HepG2 (cell line): ENCODE measurements at regions not wholly inside any gene's neighbourhood (a gene's known extent, or its start where the extent isn't known, plus 50 kb on each side); places are given as distances from the start of the nearest gene placed in this dataset.

ENCODE experiments used
- ATAC-seq: fragments of 200-7000 bp; cut with Tn5 transposase; 3 replicates; pipeline ENCODE4 v1.9.1; 2020; ENCODE audit warnings: mild to moderate bottlenecking, moderate library complexity
- BruUV-seq: library from RNA; stranded (reverse); fragments of 400-500 nt; replicated peaks from 2 replicates; lab custom pipeline; 2021; lab: Mats Ljungman, UMichigan
- CTCF ChIA-PET: fragments of 300-600 bp; formaldehyde crosslinking; extraction: SDS; loops from one replicate; lab custom pipeline; 2021; ENCODE audit warnings: low total read pairs, inconsistent platforms, low intra/inter-chr PET ratio; lab: Yijun Ruan, JAX
- POLR2A ChIA-PET: fragments of 350-600 bp; sonication (Branson Sonifier 250); formaldehyde crosslinking; loops from one replicate; lab custom pipeline; 2020; ENCODE audit warnings: antibody characterized with exemption, inconsistent platforms; lab: Yijun Ruan, JAX
- DNase-seq: peaks from one replicate; pipeline ENCODE4 v3.0.0-alpha.2; 2015; ENCODE audit warnings: low spot score
- FAIRE-seq: peaks from 3 replicates; lab custom pipeline; 2011; peaks lifted over from hg19 to GRCh38; lab: Jason Lieb, UNC
- H2AFZ ChIP-seq: one replicate; pipeline ENCODE4 v1.6.1; 2011; ENCODE audit warnings: low read length, inconsistent platforms
- H3K27ac ChIP-seq: fragments of 300-600 bp; 3 replicates; pipeline ENCODE4 v1.8.0; 2011; ENCODE audit warnings: mixed run types, mild to moderate bottlenecking, mixed read lengths, low read length, inconsistent platforms; ENCODE audit not compliant: insufficient read depth; ENCODE audit errors: extremely low read length
- H3K27me3 ChIP-seq, 2 experiments: fragments of 200-600 bp in 1 of 2; 2 replicates in 1 of 2; 3 replicates in 1 of 2; pipeline versions ENCODE4 v1.6.0 to v1.8.0; 2011; ENCODE audit warnings: low read length in 2 of 2, mild to moderate bottlenecking in 2 of 2, moderate library complexity in 2 of 2, inconsistent platforms in 1 of 2; ENCODE audit not compliant: insufficient read depth in 2 of 2, control insufficient read depth in 1 of 2
- H3K36me3 ChIP-seq, 2 experiments: fragments of 200-600 bp in 1 of 2; replicated peaks in 1 of 2; 2 replicates in 1 of 2; 3 replicates in 1 of 2; pipeline versions ENCODE4 v1.5.1 to v1.8.0; 2011; ENCODE audit warnings: low read length in 2 of 2, inconsistent platforms in 1 of 2; ENCODE audit not compliant: insufficient read depth in 2 of 2, control insufficient read depth in 1 of 2
- H3K4me1 ChIP-seq: 2 replicates; pipeline ENCODE4 v1.5.1; 2012; ENCODE audit warnings: low read length, inconsistent platforms; ENCODE audit not compliant: insufficient read depth
- H3K4me2 ChIP-seq: 2 replicates; pipeline ENCODE4 v1.6.0; 2011; ENCODE audit warnings: low read depth, low read length, inconsistent platforms
- H3K4me3 ChIP-seq, 3 experiments: fragments of 200-600 bp in 1 of 3; sonication (generic), shearing (Covaris generic) in 1 of 3; replicated peaks in 1 of 3; 2 replicates each; pipeline ENCODE4 v1.5.1; 2011 to 2016; ENCODE audit warnings: low read length in 3 of 3, inconsistent platforms in 2 of 3, low read depth in 2 of 3, mild to moderate bottlenecking in 2 of 3, control low read depth in 1 of 3, mixed read lengths in 1 of 3; ENCODE audit not compliant: insufficient read depth in 1 of 3
- H3K79me2 ChIP-seq: one replicate; pipeline ENCODE4 v1.6.1; 2011; ENCODE audit warnings: low read length, inconsistent platforms; ENCODE audit not compliant: insufficient read depth
- H3K9ac ChIP-seq: 2 replicates; pipeline ENCODE4 v1.6.0; 2011; ENCODE audit warnings: mild to moderate bottlenecking, low read depth, low read length, inconsistent platforms; ENCODE audit not compliant: insufficient read depth
- H3K9me3 ChIP-seq: 2 replicates; pipeline ENCODE4 v1.5.1; 2012; ENCODE audit warnings: mild to moderate bottlenecking, low read length
- H4K20me1 ChIP-seq: 2 replicates; pipeline ENCODE4 v1.6.0; 2011; ENCODE audit warnings: inconsistent platforms, mild to moderate bottlenecking, low read length, moderate library complexity; ENCODE audit not compliant: insufficient read depth
- ATM ChIP-seq: fragments of 450-650 bp; IDR thresholded peaks from 2 replicates; pipeline ENCODE4 v1.7.1; 2017; ENCODE audit warnings: mild to moderate bottlenecking, borderline replicate concordance
- CHCHD3 ChIP-seq: sonication (generic); formaldehyde crosslinking; IDR thresholded peaks from 2 replicates; pipeline ENCODE4 v1.8.0; 2022; ENCODE audit warnings: mild to moderate bottlenecking, missing genetic modification reagents, moderate library complexity
- HIC2 ChIP-seq: sonication (generic); formaldehyde crosslinking; IDR thresholded peaks from 2 replicates; pipeline ENCODE4 v1.9.0; 2022; ENCODE audit warnings: low read depth, missing genetic modification reagents
- ZFP1 ChIP-seq: IDR thresholded peaks from 2 replicates; pipeline ENCODE4 v1.6.1; 2016
- ZNF235 ChIP-seq: sonication (generic); formaldehyde crosslinking; IDR thresholded peaks from 2 replicates; pipeline ENCODE4 v1.8.1; 2023; ENCODE audit warnings: mild to moderate bottlenecking, missing genetic modification reagents, borderline replicate concordance
- WGBS: methylation state at CpG from one replicate; pipeline ENCODE4 v1.1.6; 2017; ENCODE audit warnings: low lambda C conversion rate; 5-methylcytosine and 5-hydroxymethylcytosine counted together
- in situ Hi-C: cut with HindIII; loops from 2 replicates; pipeline ENCODE4 v1.10.0; 2017; ENCODE audit warnings: low pct_unique_long_range_greater_than_20kb; ENCODE audit not compliant: extremely low pct_ligation_motif_present
- intact Hi-C: fragments of 100-400 bp; cut with micrococcal nuclease; formaldehyde crosslinking; loops from one replicate; pipeline ENCODE4 v1.10.0; 2022; ENCODE audit not compliant: unreplicated experiment
- TF ChIP-seq, protein P1 (sequence below): sonication (generic); formaldehyde crosslinking; conservative IDR thresholded peaks from 2 replicates; pipeline ENCODE4 v1.4.0; 2020; ENCODE audit warnings: missing genetic modification reagents

DNA sequence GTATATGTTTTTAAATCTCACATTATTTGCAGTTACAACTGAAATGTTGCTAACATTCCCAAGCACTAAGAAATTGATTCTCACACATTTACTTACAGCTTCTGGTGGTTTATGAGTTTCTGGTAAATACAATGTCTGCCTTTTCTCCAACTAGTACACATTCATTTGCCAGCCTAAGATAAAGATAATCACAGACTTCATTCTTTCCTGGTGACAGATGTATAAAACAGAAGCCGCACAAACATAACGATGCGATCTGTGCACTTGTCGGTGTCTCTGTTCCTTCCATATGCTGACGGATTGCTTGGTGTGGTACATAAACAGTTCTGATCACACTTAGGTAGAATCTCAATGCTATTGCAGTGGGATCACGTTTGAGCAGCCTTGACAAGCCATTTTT, 100.4 kb upstream of the DDX18 start (continued):
- TF ChIP-seq HIC2 (CRISPR knock-in tag) (no peak), ZNF235 (no peak), CHCHD3 (CRISPR knock-in tag) (no peak), ATM (no peak)
- TF ChIP-seq, all 625 proteins: peak for 0

DNA sequence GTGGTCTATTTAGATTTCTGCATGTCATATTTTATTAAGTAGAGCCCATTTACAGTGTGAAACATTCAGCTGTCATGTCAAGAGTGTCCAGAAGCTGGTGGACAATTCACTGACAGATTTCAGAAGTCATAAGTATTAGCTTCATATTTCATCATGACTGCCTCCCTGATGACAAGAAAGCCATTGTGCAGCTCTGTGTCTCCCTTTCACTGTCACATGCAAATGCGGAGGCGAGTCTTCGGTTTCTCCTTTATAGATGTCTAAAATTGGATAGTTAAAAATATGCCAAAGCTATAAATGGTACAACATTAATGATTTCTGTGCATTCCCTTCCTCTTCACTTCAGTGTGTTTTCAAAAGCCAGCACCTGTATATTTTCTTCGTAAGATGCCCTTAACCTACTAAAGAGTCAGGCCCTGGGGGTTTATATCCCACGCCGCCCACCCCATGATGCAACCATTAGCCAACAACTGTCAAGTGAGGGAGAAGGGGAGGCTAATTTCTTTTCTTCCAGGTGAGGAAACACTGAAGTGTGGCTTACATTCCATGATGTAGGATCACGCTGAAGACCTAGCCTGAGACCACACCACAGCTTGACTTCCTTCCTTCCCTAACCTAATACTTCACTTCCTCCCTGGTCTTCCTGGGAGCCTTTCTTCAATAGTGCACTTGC, 99.6 kb upstream of the DDX18 start:
- Histone ChIP-seq H3K4me3 (no peak overlapping the region), H3K9me3 (no peaks in the 10 kb centered on the region), H3K27me3 (no peaks in the 10 kb centered on the region; a peak in 2 of 5 replicates), H3K4me2 (no peak overlapping the region), H3K4me1 (no peaks in the 10 kb centered on the region), H4K20me1 (no peaks in the 10 kb centered on the region), H3K36me3 (no peaks in the 10 kb centered on the region), H3K9ac (no peak overlapping the region), H2AFZ (no peak overlapping the region), H3K27ac (no peak overlapping the region), H3K79me2 (no peaks in the 10 kb centered on the region)
- in situ Hi-C loops (no loop called here), intact Hi-C loops (no loop called here)
- BruUV-seq, result no TSS peak
- WGBS, result 56% methylated on average over 7 of the region's 7 CpGs
- ChIA-PET CTCF (no interaction called here), POLR2A (interaction anchor here (0.7 kb wide), 1 partner anchor 99 kb away, joined by 3 read pairs; the partner anchor contains the start of gene DDX18)
- FAIRE-seq (no peak), ATAC-seq (no peak), DNase-seq (no peak)
- TF ChIP-seq ZFP1 (CRISPR knock-in tag), result no peak
- TF ChIP-seq, protein P1, sequence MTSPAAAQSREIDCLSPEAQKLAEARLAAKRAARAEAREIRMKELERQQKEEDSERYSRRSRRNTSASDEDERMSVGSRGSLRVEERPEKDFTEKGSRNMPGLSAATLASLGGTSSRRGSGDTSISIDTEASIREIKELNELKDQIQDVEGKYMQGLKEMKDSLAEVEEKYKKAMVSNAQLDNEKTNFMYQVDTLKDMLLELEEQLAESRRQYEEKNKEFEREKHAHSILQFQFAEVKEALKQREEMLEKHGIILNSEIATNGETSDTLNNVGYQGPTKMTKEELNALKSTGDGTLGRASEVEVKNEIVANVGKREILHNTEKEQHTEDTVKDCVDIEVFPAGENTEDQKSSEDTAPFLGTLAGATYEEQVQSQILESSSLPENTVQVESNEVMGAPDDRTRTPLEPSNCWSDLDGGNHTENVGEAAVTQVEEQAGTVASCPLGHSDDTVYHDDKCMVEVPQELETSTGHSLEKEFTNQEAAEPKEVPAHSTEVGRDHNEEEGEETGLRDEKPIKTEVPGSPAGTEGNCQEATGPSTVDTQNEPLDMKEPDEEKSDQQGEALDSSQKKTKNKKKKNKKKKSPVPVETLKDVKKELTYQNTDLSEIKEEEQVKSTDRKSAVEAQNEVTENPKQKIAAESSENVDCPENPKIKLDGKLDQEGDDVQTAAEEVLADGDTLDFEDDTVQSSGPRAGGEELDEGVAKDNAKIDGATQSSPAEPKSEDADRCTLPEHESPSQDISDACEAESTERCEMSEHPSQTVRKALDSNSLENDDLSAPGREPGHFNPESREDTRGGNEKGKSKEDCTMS, result no peak
